Pancreas (tissue), 10 donors: ENCODE measurements at regions not wholly inside any gene's neighbourhood (a gene's known extent, or its start where the extent isn't known, plus 50 kb on each side); places are given as distances from the start of the nearest gene placed in this dataset.
A peak's percentile ranks its signal among the peaks of the same experiment; 100 is the strongest.

Experiments
- ATAC-seq, 4 donors: fragments of 200-7000 bp; cut with Tn5 transposase; one replicate each; pipeline versions ENCODE4 v1.8.0 to v1.9.1; 2020; ENCODE audit warnings: mild to moderate bottlenecking in 4 of 4, moderate library complexity in 4 of 4
- DNase-seq, 6 donors: peaks; one replicate each; pipeline ENCODE4 v3.0.0-alpha.2; 2020
- FAIRE-seq: peaks from 2 replicates; lab custom pipeline; 2012; peaks lifted over from hg19 to GRCh38; lab: Jason Lieb, UNC
- H3K27ac ChIP-seq, 4 donors: fragments of 200-600 bp; sonication (generic); 1 replicate in 3 of 4; 2 replicates in 1 of 4; pipeline versions ENCODE4 v1.5.0 to v1.8.0; 2020
- H3K27me3 ChIP-seq, 4 donors: fragments of 200-600 bp; one replicate each; pipeline ENCODE4 v1.8.0; 2021
- H3K36me3 ChIP-seq, 3 donors: fragments of 200-600 bp; sonication (generic) in 1 of 3; one replicate each; pipeline versions ENCODE4 v1.5.0 to v1.8.0; 2020 to 2021
- H3K4me1 ChIP-seq, 3 donors: fragments of 200-600 bp; one replicate each; pipeline ENCODE4 v1.8.0; 2021
- H3K4me3 ChIP-seq, 4 donors: fragments of 200-600 bp; sonication (generic) in 2 of 4; one replicate each; pipeline versions ENCODE4 v1.5.0 to v1.8.0; 2020 to 2021
- H3K9me3 ChIP-seq, 4 donors: fragments of 200-600 bp; one replicate each; pipeline ENCODE4 v1.8.0; 2021
- CTCF ChIP-seq, 4 donors: fragments of 200-600 bp; sonication (generic) in 3 of 4; IDR thresholded peaks; one replicate each; pipeline versions ENCODE4 v1.5.0 to v1.8.0; 2021; ENCODE audit warnings: antibody characterized with exemption in 4 of 4
- WGBS, 2 donors: extraction: QIAGEN DNeasy Blood & Tissue Kit; methylation state at CpG; one replicate each; pipeline ENCODE4 v1.1.7; 2013; 5-methylcytosine and 5-hydroxymethylcytosine counted together
- intact Hi-C, 3 donors: fragments of 100-400 bp; cut with DNase I; formaldehyde crosslinking; loops; one replicate each; pipeline versions ENCODE4 v1.11.1 to v1.14.2; 2022
- donor health status: healthy with polysubstance abuse.
- donor health status: DM: no; HTN: no; CAD: no; lungs with moderate emphysema.
- donor health status: DM: no; HTN: no; CAD: no.
- donor health status: control.
- donor health status: control.
- donor health status: Bipolar disorder and iron deficiency.
- donor health status: DM: yes; HTN: yes; CAD: no.
- donor health status: DM: no; HTN: no; CAD: no.
- donor health status: DM: no; HTN: no; CAD: no.
- donor health status: DM: yes; HTN: yes; CAD: no.

DNA sequence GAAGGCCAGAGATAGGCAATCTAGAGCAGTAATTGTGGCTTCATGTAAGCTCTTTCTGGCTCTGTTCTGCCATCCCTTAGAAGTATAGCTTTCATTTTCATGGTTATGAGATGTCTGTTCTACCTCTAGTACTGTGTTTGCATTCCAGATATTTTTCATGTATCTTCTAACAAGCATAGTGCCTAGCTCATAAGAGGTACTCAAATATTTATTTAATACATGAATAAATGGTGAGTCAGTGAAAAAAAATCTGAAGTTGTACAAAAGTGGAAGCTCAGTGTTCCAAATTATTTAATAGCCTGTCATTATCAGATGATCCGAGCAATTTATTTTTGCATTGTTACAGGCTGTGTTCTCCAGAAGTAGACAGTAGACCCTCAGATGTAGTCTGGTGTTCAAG, 64.3 kb downstream of the OXSM start:
- no peak for TF ChIP-seq CTCF (IDR thresholded peaks at IDR 0.05)
- H3K4me1 ChIP-seq, result no peaks in the 10 kb centered on the region
- DNase-seq, result no peak
- no peak overlapping the region for H3K27ac ChIP-seq
- H3K36me3 ChIP-seq, result no peaks in the 10 kb centered on the region
- no peak for FAIRE-seq
- intact Hi-C loops, result no loop called here
- H3K9me3 ChIP-seq, result no peaks in the 10 kb centered on the region
- H3K4me3 ChIP-seq, result no peak overlapping the region
- H3K27me3 ChIP-seq, result no peaks in the 10 kb centered on the region
- 58 to 60% methylated on average over 1 of the region's 1 CpG for WGBS, 2 donors
- peak in 3 of 4 donors; percentile 25 to 63 (median 28) for ATAC-seq

GRCh38 chr3:25854635-25855034, 64.7 kb downstream of the OXSM start:
- 76 to 91% methylated on average over 3 of the region's 3 CpGs for WGBS, 2 donors
- H3K27me3 ChIP-seq, result no peaks in the 10 kb centered on the region
- no peak overlapping the region for H3K4me3 ChIP-seq
- intact Hi-C loops, result loop anchor here in 1 of 3 donors (5.0 kb wide), 1 partner anchor 207 kb away; no protein-coding TSS in a partner anchor
- no peaks in the 10 kb centered on the region for H3K9me3 ChIP-seq
- no peak overlapping the region for H3K27ac ChIP-seq
- no peak for TF ChIP-seq CTCF (IDR thresholded peaks at IDR 0.05)
- peak in 2 of 4 donors; percentile 11 to 48 for ATAC-seq
- DNase-seq, result no peak
- no peaks in the 10 kb centered on the region for H3K4me1 ChIP-seq
- H3K36me3 ChIP-seq, result no peaks in the 10 kb centered on the region
- no peak for FAIRE-seq

- no peaks in the 10 kb centered on the region for H3K9me3 ChIP-seq
- DNase-seq (no peak), FAIRE-seq (no peak), ATAC-seq (peak in 1 of 4 donors; percentile 33)
- no peak overlapping the region for H3K4me3 ChIP-seq
- H3K27ac ChIP-seq, result no peak overlapping the region
- intact Hi-C loops, result loop anchor here in 1 of 3 donors (5.0 kb wide), 1 partner anchor 208 kb away; no protein-coding TSS in a partner anchor
- no peaks in the 10 kb centered on the region for H3K36me3 ChIP-seq
- H3K27me3 ChIP-seq, result no peaks in the 10 kb centered on the region
- no peak for TF ChIP-seq CTCF (IDR thresholded peaks at IDR 0.05)
- H3K4me1 ChIP-seq, result no peaks in the 10 kb centered on the region
- 28 to 39% methylated on average over 1 of the region's 1 CpG for WGBS, 2 donors
These were observed 65.4 kb downstream of the OXSM start for GRCh38 chr3:25855266-25855784.

DNA sequence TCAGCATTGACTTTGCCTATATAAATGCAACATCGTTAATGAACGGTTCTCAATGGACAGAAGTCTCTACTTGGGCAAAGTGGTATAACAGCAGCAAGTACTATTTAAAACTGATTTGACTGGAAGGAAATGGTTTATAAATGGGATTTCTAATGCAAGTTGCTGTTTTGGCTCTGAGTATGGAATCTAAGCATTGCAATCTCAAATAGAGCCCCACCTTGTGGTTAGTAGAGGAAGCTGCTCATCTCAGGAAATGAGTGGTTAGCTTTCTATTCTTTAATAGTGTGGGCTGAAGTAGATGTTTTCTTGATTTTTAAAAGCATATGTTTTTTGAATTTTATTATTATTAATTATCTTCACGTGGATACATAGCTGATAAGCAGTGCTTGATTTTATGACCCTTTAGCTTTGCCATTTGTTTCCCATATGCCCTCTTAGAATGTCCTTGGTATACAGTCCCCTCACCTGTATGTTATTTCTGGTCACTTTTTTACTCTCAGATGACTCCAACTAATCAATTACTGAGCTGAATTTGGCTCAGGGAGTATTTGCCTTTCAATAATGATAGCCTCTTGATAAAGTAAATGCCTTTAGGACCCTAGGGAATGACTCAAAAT, 67.1 kb downstream of the OXSM start:
- H3K9me3 ChIP-seq, result no peaks in the 10 kb centered on the region
- no peaks in the 10 kb centered on the region for H3K36me3 ChIP-seq
- no peaks in the 10 kb centered on the region for H3K4me1 ChIP-seq
- H3K27me3 ChIP-seq, result no peaks in the 10 kb centered on the region
- TF ChIP-seq CTCF (IDR thresholded peaks at IDR 0.05), result peak; percentile 28 to 68 (median 46)
- 52% methylated on average over 3 of the region's 3 CpGs for WGBS, 2 donors
- peak; percentile 61 to 86 (median 80) for ATAC-seq
- no peak for DNase-seq
- intact Hi-C loops, result loop anchor here in 1 of 3 donors (5.0 kb wide), 1 partner anchor 210 kb away; no protein-coding TSS in a partner anchor
- FAIRE-seq, result peak; percentile 29
- H3K4me3 ChIP-seq, result no peak overlapping the region
- no peak overlapping the region for H3K27ac ChIP-seq

DNA sequence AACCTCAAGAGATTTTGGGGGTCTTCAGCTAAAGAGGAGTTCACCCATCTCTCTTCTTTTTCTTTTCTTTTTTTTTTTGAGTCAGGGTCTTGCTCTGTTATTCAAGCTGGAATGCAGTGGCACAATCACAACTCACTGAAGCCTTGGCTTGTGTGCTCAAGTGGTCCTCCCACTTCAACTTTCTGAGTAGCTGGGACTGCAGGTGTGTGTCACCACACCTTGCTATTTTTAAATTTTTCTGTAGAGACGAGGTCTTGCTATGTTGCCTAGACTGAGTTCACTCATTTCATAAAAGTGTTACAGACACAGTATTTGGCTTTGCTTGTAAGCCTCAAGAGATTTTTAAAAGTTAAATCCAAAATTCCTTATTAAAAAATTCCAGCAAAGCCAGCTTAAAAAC, 71.7 kb downstream of the OXSM start:
- no peak for TF ChIP-seq CTCF (IDR thresholded peaks at IDR 0.05)

More for the DNA sequence above, 71.7 kb downstream of the OXSM start:
- intact Hi-C loops, result no loop called here
- WGBS, 2 donors, result 83 to 89% methylated on average over 1 of the region's 1 CpG
- Histone ChIP-seq H3K27me3 (no peaks in the 10 kb centered on the region), H3K4me1 (no peaks in the 10 kb centered on the region), H3K4me3 (no peak overlapping the region), H3K9me3 (no peaks in the 10 kb centered on the region), H3K36me3 (no peaks in the 10 kb centered on the region), H3K27ac (no peak overlapping the region)
- no peak for ATAC-seq
- no peak for FAIRE-seq
- DNase-seq, result no peak
